Ectodermal cell (in vitro differentiated cells): ENCODE measurements at regions not wholly inside any gene's neighbourhood (a gene's known extent, or its start where the extent isn't known, plus 50 kb on each side); places are given as distances from the start of the nearest gene placed in this dataset.
"Not testable (repeated sequence)": the region's sequence is repeated elsewhere in the genome, so short reads cannot be mapped to it uniquely, and the experiment has no call there.

Source experiments
- H3K27ac ChIP-seq: 2 replicates; pipeline ENCODE4 v1.7.0; 2013; ENCODE audit warnings: mild to moderate bottlenecking, low read depth, low read length; ENCODE audit not compliant: insufficient read depth, poor library complexity, severe bottlenecking
- H3K27me3 ChIP-seq: 2 replicates; pipeline ENCODE4 v1.7.0; 2013; ENCODE audit warnings: mild to moderate bottlenecking, low read length; ENCODE audit not compliant: insufficient read depth, control insufficient read depth, poor library complexity, severe bottlenecking
- H3K36me3 ChIP-seq: one replicate; pipeline ENCODE4 v1.7.0; 2013; ENCODE audit warnings: low read length; ENCODE audit not compliant: control insufficient read depth, insufficient read depth
- H3K4me1 ChIP-seq: one replicate; pipeline ENCODE4 v1.7.0; 2013; ENCODE audit warnings: low read length; ENCODE audit not compliant: control insufficient read depth, insufficient read depth
- H3K4me3 ChIP-seq: 2 replicates; pipeline ENCODE4 v1.7.0; 2013; ENCODE audit warnings: low read depth, low read length, control low read depth; ENCODE audit not compliant: insufficient read depth
- H3K9me3 ChIP-seq: 2 replicates; pipeline ENCODE4 v1.7.0; 2013; ENCODE audit warnings: mild to moderate bottlenecking, low read length, moderate library complexity; ENCODE audit not compliant: control insufficient read depth
- WGBS, 2 experiments: methylation state at CpG; one replicate each; pipeline ENCODE4 v1.1.7; 2013; ENCODE audit warnings: missing lambda C conversion rate in 2 of 2; 5-methylcytosine and 5-hydroxymethylcytosine counted together

GRCh38 chr5:105054406-105054805 is 1491.8 kb upstream of the NUDT12 start:
- WGBS, 2 experiments = 85 to 100% methylated on average over 2 of the region's 2 CpGs
- no peak overlapping the region for H3K27ac ChIP-seq

GRCh38 chr5:105042623-105043022 is 1480.0 kb upstream of the NUDT12 start:
- H3K27ac ChIP-seq = no peak overlapping the region
- H3K9me3 ChIP-seq = no peaks in the 10 kb centered on the region
- WGBS, 2 experiments = 100% methylated on average over 1 to 2 of the region's 2 CpGs
- H3K4me3 ChIP-seq = no peak overlapping the region
- no peaks in the 10 kb centered on the region for H3K36me3 ChIP-seq
- no peaks in the 10 kb centered on the region for H3K4me1 ChIP-seq
- H3K27me3 ChIP-seq = no peaks in the 10 kb centered on the region

More at GRCh38 chr5:105054406-105054805, 1491.8 kb upstream of the NUDT12 start:
- Histone ChIP-seq H3K36me3 (no peaks in the 10 kb centered on the region), H3K4me3 (no peak overlapping the region), H3K27me3 (no peaks in the 10 kb centered on the region), H3K4me1 (no peaks in the 10 kb centered on the region), H3K9me3 (no peaks in the 10 kb centered on the region)

GRCh38 chr5:105036814-105037213 is 1474.2 kb upstream of the NUDT12 start:
- not testable (repeated sequence) for H3K9me3 ChIP-seq, H3K27me3 ChIP-seq, H3K27ac ChIP-seq, H3K4me1 ChIP-seq, H3K36me3 ChIP-seq, H3K4me3 ChIP-seq
- 94 to 95% methylated on average over 3 of the region's 3 CpGs for WGBS, 2 experiments

GRCh38 chr5:105034401-105034763 is 1471.8 kb upstream of the NUDT12 start:
- no peak overlapping the region for H3K27ac ChIP-seq
- H3K36me3 ChIP-seq = no peaks in the 10 kb centered on the region
- no peaks in the 10 kb centered on the region for H3K4me1 ChIP-seq
- H3K27me3 ChIP-seq = no peaks in the 10 kb centered on the region
- no peaks in the 10 kb centered on the region for H3K9me3 ChIP-seq
- no peak overlapping the region for H3K4me3 ChIP-seq

GRCh38 chr5:105033637-105034400 is 1471.2 kb upstream of the NUDT12 start:
- Histone ChIP-seq H3K27ac (no peak overlapping the region), H3K4me3 (no peak overlapping the region), H3K27me3 (no peaks in the 10 kb centered on the region), H3K4me1 (no peaks in the 10 kb centered on the region), H3K36me3 (no peaks in the 10 kb centered on the region), H3K9me3 (no peaks in the 10 kb centered on the region)
- 93 to 99% methylated on average over 6 of the region's 6 CpGs for WGBS, 2 experiments

- 83 to 91% methylated on average over 1 to 4 of the region's 4 CpGs for WGBS, 2 experiments
- H3K27me3 ChIP-seq = no peaks in the 10 kb centered on the region
- H3K4me1 ChIP-seq = no peaks in the 10 kb centered on the region
- H3K27ac ChIP-seq = no peak overlapping the region
- H3K4me3 ChIP-seq = no peak overlapping the region
- no peaks in the 10 kb centered on the region for H3K36me3 ChIP-seq
- H3K9me3 ChIP-seq = no peaks in the 10 kb centered on the region
Measured at GRCh38 chr5:105032917-105033316, 1470.3 kb upstream of the NUDT12 start.

- H3K27ac ChIP-seq = no peak overlapping the region
- WGBS, 2 experiments = 93 to 96% methylated on average over 2 of the region's 2 CpGs
- no peaks in the 10 kb centered on the region for H3K9me3 ChIP-seq
- no peaks in the 10 kb centered on the region for H3K4me1 ChIP-seq
- no peak overlapping the region for H3K4me3 ChIP-seq
- no peaks in the 10 kb centered on the region for H3K36me3 ChIP-seq
- no peaks in the 10 kb centered on the region for H3K27me3 ChIP-seq
Measured at GRCh38 chr5:105030153-105030552, 1467.6 kb upstream of the NUDT12 start.

- Histone ChIP-seq H3K27me3 (no peaks in the 10 kb centered on the region), H3K4me3 (no peak overlapping the region), H3K36me3 (no peaks in the 10 kb centered on the region), H3K27ac (no peak overlapping the region), H3K9me3 (no peaks in the 10 kb centered on the region), H3K4me1 (no peaks in the 10 kb centered on the region)
- WGBS, 2 experiments = 97 to 100% methylated on average over 2 to 3 of the region's 3 CpGs
Measured at GRCh38 chr5:105015098-105015497, 1452.5 kb upstream of the NUDT12 start.

- H3K36me3 ChIP-seq = no peaks in the 10 kb centered on the region
- H3K4me1 ChIP-seq = no peaks in the 10 kb centered on the region
- no peaks in the 10 kb centered on the region for H3K27me3 ChIP-seq
- no peak overlapping the region for H3K4me3 ChIP-seq
- no peaks in the 10 kb centered on the region for H3K9me3 ChIP-seq
- no peak overlapping the region for H3K27ac ChIP-seq
- WGBS, 2 experiments = 88 to 100% methylated on average over 1 of the region's 1 CpG
Measured at GRCh38 chr5:104998572-104998971, 1436.0 kb upstream of the NUDT12 start.

GRCh38 chr5:104998169-104998568 is 1435.6 kb upstream of the NUDT12 start:
- no peaks in the 10 kb centered on the region for H3K9me3 ChIP-seq
- no peaks in the 10 kb centered on the region for H3K36me3 ChIP-seq
- no peak overlapping the region for H3K27ac ChIP-seq
- H3K27me3 ChIP-seq = no peaks in the 10 kb centered on the region
- no peaks in the 10 kb centered on the region for H3K4me1 ChIP-seq
- WGBS, 2 experiments = 100% methylated on average over 1 of the region's 1 CpG; no CpG with 5 or more reads in 1 of the 2 experiments
- H3K4me3 ChIP-seq = no peak overlapping the region

GRCh38 chr5:104987074-104987473 is 1424.5 kb upstream of the NUDT12 start:
- Histone ChIP-seq H3K4me1 (no peaks in the 10 kb centered on the region), H3K27me3 (no peaks in the 10 kb centered on the region), H3K9me3 (no peaks in the 10 kb centered on the region), H3K4me3 (no peak overlapping the region), H3K36me3 (no peaks in the 10 kb centered on the region), H3K27ac (no peak overlapping the region)
